CD14-positive monocyte (primary cell): ENCODE measurements at regions not wholly inside any gene's neighbourhood (a gene's known extent, or its start where the extent isn't known, plus 50 kb on each side); places are given as distances from the start of the nearest gene placed in this dataset.
"Not testable (repeated sequence)": the region's sequence is repeated elsewhere in the genome, so short reads cannot be mapped to it uniquely, and the experiment has no call there.

Experiments used
- DNase-seq, 3 donors: peaks; one replicate each; pipeline ENCODE4 v3.0.0-alpha.2; 2011 to 2022
- H2AFZ ChIP-seq: 2 replicates; pipeline ENCODE4 v1.6.0; 2012; ENCODE audit warnings: mild to moderate bottlenecking, low read depth, low read length, inconsistent platforms; ENCODE audit not compliant: insufficient read depth, poor library complexity, severe bottlenecking
- H3K27ac ChIP-seq, 2 donors: 1 replicate in 1 of 2; 2 replicates in 1 of 2; pipeline ENCODE4 v1.5.1; 2012 to 2013; ENCODE audit warnings: low read length in 2 of 2, control low read depth in 1 of 2, inconsistent platforms in 1 of 2, low read depth in 1 of 2, mild to moderate bottlenecking in 1 of 2
- H3K27me3 ChIP-seq, 2 donors: one replicate each; pipeline versions ENCODE4 v1.6.0 to v1.6.1; 2011 to 2013; ENCODE audit warnings: low read length in 2 of 2; ENCODE audit not compliant: control insufficient read depth in 2 of 2, insufficient read depth in 2 of 2
- H3K36me3 ChIP-seq, 2 donors: replicated peaks in 1 of 2; 1 replicate in 1 of 2; 2 replicates in 1 of 2; pipeline versions ENCODE4 v1.5.1 to v1.6.1; 2012 to 2013; ENCODE audit warnings: low read length in 2 of 2, control low read depth in 1 of 2, inconsistent platforms in 1 of 2, mild to moderate bottlenecking in 1 of 2; ENCODE audit not compliant: insufficient read depth in 2 of 2, control insufficient read depth in 1 of 2
- H3K4me1 ChIP-seq, 2 donors: 1 replicate in 1 of 2; 2 replicates in 1 of 2; pipeline versions ENCODE4 v1.5.1 to v1.6.1; 2012 to 2013; ENCODE audit warnings: low read length in 2 of 2, control low read depth in 1 of 2, inconsistent platforms in 1 of 2, mild to moderate bottlenecking in 1 of 2, moderate library complexity in 1 of 2; ENCODE audit not compliant: insufficient read depth in 2 of 2, control insufficient read depth in 1 of 2
- H3K4me2 ChIP-seq: replicated peaks from 2 replicates; pipeline ENCODE3; 2012; ENCODE audit warnings: low read length, moderate library complexity, mild to moderate bottlenecking; ENCODE audit not compliant: poor library complexity, severe bottlenecking; ENCODE audit errors: extremely low read depth
- H3K4me3 ChIP-seq, 3 experiments: fragments of 200-600 bp in 1 of 3; sonication (generic) in 1 of 3; replicated peaks in 1 of 3; 1 replicate in 2 of 3; 2 replicates in 1 of 3; pipeline ENCODE4 v1.5.1; 2011 to 2013; ENCODE audit warnings: low read length in 3 of 3, mild to moderate bottlenecking in 3 of 3, control low read depth in 2 of 3, low read depth in 2 of 3, inconsistent platforms in 1 of 3, moderate library complexity in 1 of 3
- H3K79me2 ChIP-seq: 2 replicates; pipeline ENCODE4 v1.6.0; 2012; ENCODE audit warnings: mild to moderate bottlenecking, control low read depth, inconsistent platforms, low read length, moderate library complexity; ENCODE audit not compliant: insufficient read depth
- H3K9ac ChIP-seq: 2 replicates; pipeline ENCODE4 v1.6.0; 2017; ENCODE audit warnings: low read length, mild to moderate bottlenecking; ENCODE audit not compliant: insufficient read depth, poor library complexity, severe bottlenecking
- H3K9me3 ChIP-seq, 2 donors: replicated peaks in 1 of 2; 1 replicate in 1 of 2; 2 replicates in 1 of 2; pipeline versions ENCODE4 v1.5.1 to v1.6.1; 2012 to 2013; ENCODE audit warnings: low read length in 2 of 2, control low read depth in 1 of 2; ENCODE audit not compliant: control insufficient read depth in 1 of 2, insufficient read depth in 1 of 2
- H4K20me1 ChIP-seq: 2 replicates; pipeline ENCODE4 v1.6.0; 2012; ENCODE audit warnings: mild to moderate bottlenecking, low read length, control low read depth, moderate library complexity; ENCODE audit not compliant: insufficient read depth
- H3K27ac Mint-ChIP-seq, 7 donors: one replicate each; pipeline ENCODE4 v1.8.0; 2020; ENCODE audit warnings: mild to moderate bottlenecking in 7 of 7, mixed read lengths in 7 of 7, moderate library complexity in 6 of 7, inconsistent platforms in 2 of 7
- H3K27me3 Mint-ChIP-seq, 3 donors: one replicate each; pipeline ENCODE4 v1.8.0; 2021 to 2022; ENCODE audit warnings: low read depth in 3 of 3, mild to moderate bottlenecking in 3 of 3, mixed read lengths in 3 of 3, moderate library complexity in 3 of 3, inconsistent platforms in 1 of 3
- H3K36me3 Mint-ChIP-seq, 2 donors: one replicate each; pipeline ENCODE4 v1.8.0; 2020; ENCODE audit warnings: mixed read lengths in 2 of 2, inconsistent platforms in 1 of 2, mild to moderate bottlenecking in 1 of 2
- H3K4me1 Mint-ChIP-seq: one replicate; pipeline ENCODE4 v1.8.0; 2020; ENCODE audit warnings: mild to moderate bottlenecking, mixed read lengths
- H3K4me3 Mint-ChIP-seq, 2 donors: one replicate each; pipeline ENCODE4 v1.8.0; 2020; ENCODE audit warnings: mild to moderate bottlenecking in 2 of 2, mixed read lengths in 2 of 2, moderate library complexity in 1 of 2
- H3K9me3 Mint-ChIP-seq, 7 donors: one replicate each; pipeline ENCODE4 v1.8.0; 2020 to 2022; ENCODE audit warnings: mixed read lengths in 7 of 7, mild to moderate bottlenecking in 6 of 7, moderate library complexity in 6 of 7, inconsistent platforms in 2 of 7
- WGBS: methylation state at CpG from one replicate; pipeline ENCODE4 v1.1.5; 2013; ENCODE audit warnings: missing lambda C conversion rate; ENCODE audit not compliant: insufficient coverage; 5-methylcytosine and 5-hydroxymethylcytosine counted together
- intact Hi-C, 2 donors: fragments of 100-400 bp; cut with micrococcal nuclease; formaldehyde crosslinking; loops; one replicate each; pipeline versions ENCODE4 v1.15.0 to v1.15.1; 2023
- TF ChIP-seq, protein P1 (sequence below): fragments of 200-600 bp; IDR thresholded peaks from one replicate; pipeline ENCODE4 v1.8.0; 2022; ENCODE audit warnings: antibody characterized with exemption, mild to moderate bottlenecking

GRCh38 chr3:181486141-181486885 is 225.4 kb upstream of the SOX2 start:
- TF ChIP-seq, protein P1, sequence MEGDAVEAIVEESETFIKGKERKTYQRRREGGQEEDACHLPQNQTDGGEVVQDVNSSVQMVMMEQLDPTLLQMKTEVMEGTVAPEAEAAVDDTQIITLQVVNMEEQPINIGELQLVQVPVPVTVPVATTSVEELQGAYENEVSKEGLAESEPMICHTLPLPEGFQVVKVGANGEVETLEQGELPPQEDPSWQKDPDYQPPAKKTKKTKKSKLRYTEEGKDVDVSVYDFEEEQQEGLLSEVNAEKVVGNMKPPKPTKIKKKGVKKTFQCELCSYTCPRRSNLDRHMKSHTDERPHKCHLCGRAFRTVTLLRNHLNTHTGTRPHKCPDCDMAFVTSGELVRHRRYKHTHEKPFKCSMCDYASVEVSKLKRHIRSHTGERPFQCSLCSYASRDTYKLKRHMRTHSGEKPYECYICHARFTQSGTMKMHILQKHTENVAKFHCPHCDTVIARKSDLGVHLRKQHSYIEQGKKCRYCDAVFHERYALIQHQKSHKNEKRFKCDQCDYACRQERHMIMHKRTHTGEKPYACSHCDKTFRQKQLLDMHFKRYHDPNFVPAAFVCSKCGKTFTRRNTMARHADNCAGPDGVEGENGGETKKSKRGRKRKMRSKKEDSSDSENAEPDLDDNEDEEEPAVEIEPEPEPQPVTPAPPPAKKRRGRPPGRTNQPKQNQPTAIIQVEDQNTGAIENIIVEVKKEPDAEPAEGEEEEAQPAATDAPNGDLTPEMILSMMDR = no peak

GRCh38 chr3:181484026-181484425 is 227.7 kb upstream of the SOX2 start:
- H3K4me1 ChIP-seq = no peaks in the 10 kb centered on the region
- WGBS = no CpG with 5 or more reads among the region's 1 CpG
- H3K4me1 Mint-ChIP-seq = no peaks in the 10 kb centered on the region
- intact Hi-C loops = no loop called here
- no peaks in the 10 kb centered on the region for H4K20me1 ChIP-seq
- H3K9ac ChIP-seq = no peak overlapping the region
- H3K4me3 ChIP-seq = no peak overlapping the region
- H3K27ac ChIP-seq = no peak overlapping the region
- TF ChIP-seq, protein P1 = no peak
- peaks cover 0 to 2% (median 1%) of the 10 kb centered on the region in 3 donors for H3K27me3 Mint-ChIP-seq
- no peaks in the 10 kb centered on the region for H3K9me3 ChIP-seq
- H3K36me3 Mint-ChIP-seq = no peaks in the 10 kb centered on the region
- no peaks in the 10 kb centered on the region for H3K79me2 ChIP-seq
- H3K4me2 ChIP-seq = no peak overlapping the region
- peaks cover 0 to 13% (median 2%) of the 10 kb centered on the region in 7 donors for H3K9me3 Mint-ChIP-seq
- H2AFZ ChIP-seq = no peak overlapping the region
- no peaks in the 10 kb centered on the region for H3K27me3 ChIP-seq
- no peaks in the 10 kb centered on the region for H3K36me3 ChIP-seq
- no peak overlapping the region for H3K4me3 Mint-ChIP-seq
- no peak for DNase-seq
- no peak overlapping the region for H3K27ac Mint-ChIP-seq

More at GRCh38 chr3:181486141-181486885, 225.4 kb upstream of the SOX2 start:
- H3K4me1 Mint-ChIP-seq = no peaks in the 10 kb centered on the region
- H3K27ac Mint-ChIP-seq = no peak overlapping the region
- Histone ChIP-seq H3K9ac (no peak overlapping the region), H3K4me2 (no peak overlapping the region), H2AFZ (no peak overlapping the region), H3K9me3 (no peaks in the 10 kb centered on the region), H4K20me1 (no peaks in the 10 kb centered on the region), H3K27me3 (no peaks in the 10 kb centered on the region), H3K79me2 (no peaks in the 10 kb centered on the region), H3K27ac (no peak overlapping the region), H3K4me3 (no peak overlapping the region), H3K36me3 (no peaks in the 10 kb centered on the region), H3K4me1 (no peaks in the 10 kb centered on the region)
- intact Hi-C loops = no loop called here
- H3K27me3 Mint-ChIP-seq = peaks cover 0 to 1% (median 0%) of the 10 kb centered on the region in 3 donors
- H3K4me3 Mint-ChIP-seq = no peak overlapping the region
- no peak for DNase-seq
- no peaks in the 10 kb centered on the region for H3K36me3 Mint-ChIP-seq
- H3K9me3 Mint-ChIP-seq = peaks cover 0 to 4% (median 0%) of the 10 kb centered on the region in 7 donors
- 61% methylated on average over 3 of the region's 7 CpGs for WGBS

DNA sequence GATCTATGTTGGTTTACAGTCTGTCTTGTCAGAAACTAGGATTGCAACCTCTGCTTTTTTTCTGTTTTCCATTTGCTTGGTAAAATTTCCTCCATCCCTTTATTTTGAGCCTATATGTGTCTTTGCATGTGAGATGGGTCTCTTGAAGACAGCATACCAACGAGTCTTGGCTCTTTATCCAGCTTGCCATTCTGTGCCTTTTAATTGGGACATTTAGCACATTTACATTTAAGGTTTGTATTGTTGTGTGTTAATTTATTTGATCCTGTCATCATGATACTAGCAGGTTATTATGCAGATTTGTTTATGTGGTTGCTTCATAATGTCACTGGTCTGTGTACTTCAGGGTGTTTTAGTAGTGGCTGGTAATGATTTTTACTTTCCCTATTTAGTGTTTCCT is 236.6 kb upstream of the SOX2 start:
- H3K36me3 Mint-ChIP-seq, H3K79me2 ChIP-seq, intact Hi-C loops, H3K4me3 Mint-ChIP-seq, H3K4me2 ChIP-seq, H3K9ac ChIP-seq, DNase-seq, H3K36me3 ChIP-seq, H4K20me1 ChIP-seq, H3K27ac ChIP-seq, H3K4me1 Mint-ChIP-seq, H3K4me1 ChIP-seq, H3K27me3 Mint-ChIP-seq, H3K27ac Mint-ChIP-seq, H3K27me3 ChIP-seq, H3K4me3 ChIP-seq, H2AFZ ChIP-seq: not testable (repeated sequence)
- peaks cover 14 to 25% of the 10 kb centered on the region in 2 donors for H3K9me3 ChIP-seq
- peaks cover 8 to 27% (median 13%) of the 10 kb centered on the region in 7 donors for H3K9me3 Mint-ChIP-seq
- WGBS = no CpG with 5 or more reads among the region's 1 CpG
